Omental fat pad (tissue), 3 donors: ENCODE measurements at regions not wholly inside any gene's neighbourhood (a gene's known extent, or its start where the extent isn't known, plus 50 kb on each side); places are given as distances from the start of the nearest gene placed in this dataset.

Source experiments
- ATAC-seq: fragments of 150-250 bp; one replicate; pipeline ENCODE4 v1.9.1; 2016; ENCODE audit warnings: mild to moderate bottlenecking, moderate library complexity; ENCODE audit not compliant: low FRiP score
- DNase-seq: peaks from one replicate; pipeline ENCODE4 v3.0.0-alpha.2; 2019; ENCODE audit warnings: low spot score
- TF ChIP-seq, protein P1 (sequence below), 3 donors: fragments of 450-650 bp; IDR thresholded peaks; one replicate each; pipeline ENCODE4 v1.5.1; 2016 to 2017; ENCODE audit warnings: antibody characterized with exemption in 3 of 3, mild to moderate bottlenecking in 3 of 3, moderate library complexity in 2 of 3

DNA sequence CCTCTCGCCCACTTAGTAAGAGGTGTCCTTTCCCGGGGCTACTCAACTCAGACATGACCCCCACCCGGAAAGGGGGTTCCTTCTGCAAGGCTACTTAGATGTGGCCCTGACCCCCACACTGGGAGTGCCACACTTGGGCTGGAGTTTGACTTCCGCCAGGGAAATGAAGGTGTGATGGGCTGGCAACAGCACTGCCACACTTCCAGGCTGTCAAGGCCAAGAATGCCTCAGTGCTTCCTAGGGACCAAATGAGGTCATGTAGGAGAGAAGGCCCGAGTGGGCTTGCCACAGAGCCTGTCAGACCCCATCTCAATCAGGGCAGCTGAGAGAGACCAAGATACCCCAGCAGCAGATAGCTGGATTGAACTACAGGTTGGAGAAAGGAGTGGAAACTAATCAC lies 55.5 kb downstream of the DRD1 start:
- no peak for DNase-seq
- no peak for ATAC-seq
- TF ChIP-seq, protein P1, sequence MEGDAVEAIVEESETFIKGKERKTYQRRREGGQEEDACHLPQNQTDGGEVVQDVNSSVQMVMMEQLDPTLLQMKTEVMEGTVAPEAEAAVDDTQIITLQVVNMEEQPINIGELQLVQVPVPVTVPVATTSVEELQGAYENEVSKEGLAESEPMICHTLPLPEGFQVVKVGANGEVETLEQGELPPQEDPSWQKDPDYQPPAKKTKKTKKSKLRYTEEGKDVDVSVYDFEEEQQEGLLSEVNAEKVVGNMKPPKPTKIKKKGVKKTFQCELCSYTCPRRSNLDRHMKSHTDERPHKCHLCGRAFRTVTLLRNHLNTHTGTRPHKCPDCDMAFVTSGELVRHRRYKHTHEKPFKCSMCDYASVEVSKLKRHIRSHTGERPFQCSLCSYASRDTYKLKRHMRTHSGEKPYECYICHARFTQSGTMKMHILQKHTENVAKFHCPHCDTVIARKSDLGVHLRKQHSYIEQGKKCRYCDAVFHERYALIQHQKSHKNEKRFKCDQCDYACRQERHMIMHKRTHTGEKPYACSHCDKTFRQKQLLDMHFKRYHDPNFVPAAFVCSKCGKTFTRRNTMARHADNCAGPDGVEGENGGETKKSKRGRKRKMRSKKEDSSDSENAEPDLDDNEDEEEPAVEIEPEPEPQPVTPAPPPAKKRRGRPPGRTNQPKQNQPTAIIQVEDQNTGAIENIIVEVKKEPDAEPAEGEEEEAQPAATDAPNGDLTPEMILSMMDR (IDR thresholded peaks at IDR 0.05) = no peak

DNA sequence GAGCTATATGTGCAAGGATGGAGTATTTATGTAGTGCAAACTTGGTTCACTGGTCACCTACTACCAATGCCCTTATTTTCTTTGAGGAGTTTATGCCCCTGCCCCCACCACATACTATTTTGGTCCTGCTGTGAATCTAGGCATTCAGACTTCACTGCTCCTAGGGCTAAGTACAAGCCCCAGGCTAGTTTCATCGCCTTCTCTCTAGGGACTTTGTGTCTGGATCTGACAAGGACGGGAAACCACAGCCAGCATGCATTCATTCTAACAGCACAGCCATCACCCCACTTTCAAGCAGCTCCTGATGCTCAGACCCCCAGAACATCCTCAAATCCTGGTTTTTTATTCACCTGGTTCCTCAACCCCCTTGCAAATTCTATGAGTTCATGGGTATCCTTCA lies 56.8 kb downstream of the DRD1 start:
- ATAC-seq (no peak), DNase-seq (no peak)

GRCh38 chr5:175386526-175386925 lies 57.5 kb downstream of the DRD1 start:
- no peak for ATAC-seq
- TF ChIP-seq, protein P1 (IDR thresholded peaks at IDR 0.05) = no peak
- no peak for DNase-seq

More for the DNA sequence above, 56.8 kb downstream of the DRD1 start:
- TF ChIP-seq, protein P1 (IDR thresholded peaks at IDR 0.05) = no peak

DNA sequence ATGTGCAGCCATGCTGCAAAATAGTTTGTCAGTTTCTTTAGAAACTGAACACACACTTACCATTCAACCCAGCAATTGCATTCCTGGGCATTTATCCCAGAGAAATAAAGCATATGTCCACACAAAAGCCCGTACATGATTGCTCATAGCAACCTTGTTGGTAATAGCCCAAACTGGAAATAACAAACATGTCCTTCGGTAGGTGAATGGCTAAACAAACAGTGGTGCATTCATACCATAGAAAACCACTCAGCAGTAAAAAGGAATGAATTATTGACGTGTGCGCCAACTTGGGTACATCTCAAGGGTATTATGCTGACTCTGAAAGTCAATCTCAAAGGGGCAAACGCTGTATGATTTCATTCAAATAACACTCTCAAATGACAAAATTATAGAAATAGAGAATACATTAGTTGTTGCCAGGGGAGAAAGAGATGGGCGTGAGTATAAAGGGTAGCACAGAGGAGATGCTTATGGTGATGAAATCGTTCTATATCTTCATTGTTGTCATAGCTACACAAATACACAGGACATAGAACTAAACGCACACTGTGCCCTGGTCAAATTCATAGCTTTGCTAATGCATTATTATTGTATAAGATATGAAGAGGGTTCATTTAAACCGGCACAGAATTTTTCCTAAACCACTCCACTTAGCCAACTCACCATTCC lies 58.2 kb downstream of the DRD1 start:
- ATAC-seq (no peak), DNase-seq (no peak)
- TF ChIP-seq, protein P1 (IDR thresholded peaks at IDR 0.05) = no peak

GRCh38 chr5:175384724-175385552 lies 59.0 kb downstream of the DRD1 start:
- TF ChIP-seq, protein P1 (IDR thresholded peaks at IDR 0.05) = no peak
- DNase-seq (no peak), ATAC-seq (no peak)

DNA sequence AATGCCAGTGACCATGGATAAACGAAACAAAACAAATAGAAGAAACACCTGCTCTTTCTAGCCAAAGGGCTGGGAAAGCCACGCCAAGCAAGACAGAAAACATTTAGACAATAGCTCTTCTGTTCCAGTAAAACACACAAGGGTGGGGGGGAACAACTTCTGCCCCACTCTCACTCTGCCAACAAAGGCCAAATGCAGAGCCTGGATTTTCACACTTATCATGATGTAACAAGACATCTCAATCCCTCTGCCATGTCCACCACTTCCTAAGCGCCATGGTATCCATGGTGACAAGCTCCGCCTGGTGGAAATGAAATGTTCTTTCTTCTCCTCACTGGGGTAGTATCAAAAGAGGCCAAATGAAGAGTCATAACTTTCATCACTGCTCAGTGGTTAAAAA lies 60.6 kb downstream of the DRD1 start:
- TF ChIP-seq, protein P1 (IDR thresholded peaks at IDR 0.05) = no peak
- DNase-seq = no peak
- no peak for ATAC-seq

DNA sequence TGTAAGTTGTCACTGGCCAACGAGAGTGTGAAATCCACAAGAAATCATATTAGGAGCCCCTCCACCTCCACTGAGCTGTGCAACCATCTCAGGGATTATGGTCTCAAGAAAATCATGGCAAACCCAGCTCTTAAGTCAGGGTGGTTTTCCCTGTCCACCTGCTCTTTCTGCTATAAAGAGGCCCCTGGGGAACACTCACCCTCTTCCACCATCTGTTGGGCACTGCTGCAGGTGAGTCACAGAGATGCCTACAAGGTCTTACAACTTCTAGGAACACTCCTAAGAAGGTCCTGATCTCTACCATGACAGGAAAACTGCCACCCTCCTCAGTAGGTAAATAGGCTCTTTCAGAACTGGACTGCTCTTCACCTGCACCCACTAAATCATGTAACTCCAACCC lies 61.8 kb downstream of the DRD1 start:
- ATAC-seq = no peak
- DNase-seq = no peak
- TF ChIP-seq, protein P1 (IDR thresholded peaks at IDR 0.05) = no peak
